AG04449 (cell line): ENCODE measurements at regions not wholly inside any gene's neighbourhood (a gene's known extent, or its start where the extent isn't known, plus 50 kb on each side); places are given as distances from the start of the nearest gene placed in this dataset.

Experiments
- CTCF ChIA-PET: fragments of 350-600 bp; formaldehyde crosslinking; extraction: SDS; loops from one replicate; lab custom pipeline; 2021; ENCODE audit warnings: antibody characterized with exemption; lab: Yijun Ruan, JAX
- POLR2A ChIA-PET: fragments of 400-600, 350-600 bp; formaldehyde crosslinking; extraction: SDS; loops from one replicate; lab custom pipeline; 2020; ENCODE audit warnings: antibody characterized with exemption, inconsistent platforms; lab: Yijun Ruan, JAX
- DNase-seq: peaks from one replicate; pipeline ENCODE4 v3.0.0-alpha.2; 2010; ENCODE audit warnings: low read depth, low spot score
- H3K4me3 ChIP-seq: 2 replicates; pipeline ENCODE4 v1.5.1; 2011; ENCODE audit warnings: low read depth, mild to moderate bottlenecking, control low read depth, low read length
- CTCF ChIP-seq: IDR thresholded peaks from one replicate; pipeline ENCODE4 v1.5.1; 2011; ENCODE audit warnings: mild to moderate bottlenecking, moderate library complexity, low read length, control low read depth, inconsistent platforms; ENCODE audit not compliant: insufficient read depth; ENCODE audit errors: missing control alignments

GRCh38 chr2:215590010-215590745 lies 154.3 kb upstream of the FN1 start:
- H3K4me3 ChIP-seq, result no peak overlapping the region
- CTCF ChIA-PET, result interaction anchor here (0.8 kb wide), 1 partner anchor 8 kb away, joined by 3 read pairs; no protein-coding TSS in a partner anchor
- no peak for TF ChIP-seq CTCF
- POLR2A ChIA-PET, result interaction anchor here (0.8 kb wide), 1 partner anchor 164 kb away, joined by 3 read pairs; no protein-coding TSS in a partner anchor
- no peak for DNase-seq

- ChIA-PET CTCF (no interaction called here), POLR2A (no interaction called here)
- no peak for TF ChIP-seq CTCF
- no peak overlapping the region for H3K4me3 ChIP-seq
- DNase-seq, result no peak
Measured at GRCh38 chr2:215583881-215584280, 148.0 kb upstream of the FN1 start.

- H3K4me3 ChIP-seq, result no peak overlapping the region
- DNase-seq, result peak; percentile 76
- ChIA-PET POLR2A (interaction anchor here (0.6 to 1.4 kb wide), 8 partner anchors 18 to 171 kb away, joined by 3 to 5 read pairs (median 3); no protein-coding TSS in a partner anchor), CTCF (no interaction called here)
- TF ChIP-seq CTCF, result no peak
Measured at GRCh38 chr2:215579809-215580208, 143.9 kb upstream of the FN1 start.

- CTCF ChIA-PET, result interaction anchor here (1.6 kb wide), 1 partner anchor 341 kb away, joined by 3 read pairs; no protein-coding TSS in a partner anchor
- POLR2A ChIA-PET, result interaction anchor here (0.9 kb wide), 1 partner anchor 142 kb away, joined by 3 read pairs; no protein-coding TSS in a partner anchor
- DNase-seq, result no peak
- H3K4me3 ChIP-seq, result no peak overlapping the region
- TF ChIP-seq CTCF, result no peak
Measured at GRCh38 chr2:215577356-215577755, 141.5 kb upstream of the FN1 start.

- ChIA-PET CTCF (interaction anchor here (0.8 kb wide), 1 partner anchor 10 kb away, joined by 3 read pairs; no protein-coding TSS in a partner anchor), POLR2A (no interaction called here)
- TF ChIP-seq CTCF, result no peak
- no peak for DNase-seq
- no peak overlapping the region for H3K4me3 ChIP-seq
Measured at GRCh38 chr2:215576572-215576971, 140.7 kb upstream of the FN1 start.

GRCh38 chr2:215573496-215573895 lies 137.6 kb upstream of the FN1 start:
- no peak for DNase-seq
- CTCF ChIA-PET, result no interaction called here
- POLR2A ChIA-PET, result interaction anchor here (0.6 kb wide), 1 partner anchor 121 kb away, joined by 3 read pairs; no protein-coding TSS in a partner anchor
- H3K4me3 ChIP-seq, result no peak overlapping the region
- no peak for TF ChIP-seq CTCF
